SK-N-SH (cell line): ENCODE measurements at regions not wholly inside any gene's neighbourhood (a gene's known extent, or its start where the extent isn't known, plus 50 kb on each side); places are given as distances from the start of the nearest gene placed in this dataset.

Experiments used
- CTCF ChIA-PET: fragments of 300-600, 350-600 bp; formaldehyde crosslinking; extraction: SDS; loops from one replicate; lab custom pipeline; 2021; lab: Yijun Ruan, JAX
- POLR2A ChIA-PET: fragments of 350-600 bp; sonication (Branson Sonifier 250); formaldehyde crosslinking; extraction: SDS; loops from one replicate; lab custom pipeline; 2020; ENCODE audit warnings: antibody characterized with exemption, inconsistent platforms; lab: Yijun Ruan, JAX
- DNase-seq: peaks from one replicate; pipeline ENCODE4 v3.0.0; 2012
- H2AFZ ChIP-seq: fragments of 200-600 bp; sonication (generic); 2 replicates; pipeline ENCODE4 v1.8.1; 2016; ENCODE audit warnings: antibody characterized with exemption, mild to moderate bottlenecking, low read depth
- H3F3A ChIP-seq: fragments of 200-600 bp; sonication (generic); replicated peaks from 2 replicates; pipeline ENCODE3; 2016; ENCODE audit warnings: antibody characterized with exemption, mild to moderate bottlenecking; ENCODE audit not compliant: insufficient read depth
- H3K27ac ChIP-seq, 2 experiments: fragments of 200-500 bp in 1 of 2; fragments of 200-600 bp in 1 of 2; sonication (Bioruptor generic) in 1 of 2; sonication (generic), shearing (Covaris generic) in 1 of 2; 2 replicates each; pipeline versions ENCODE4 v1.5.1 to v1.6.1; 2014 to 2016; ENCODE audit warnings: low read depth in 2 of 2, inconsistent platforms in 1 of 2, low read length in 1 of 2, mild to moderate bottlenecking in 1 of 2, mixed read lengths in 1 of 2
- H3K27me3 ChIP-seq: fragments of 200-600 bp; sonication (generic), shearing (Covaris generic); 2 replicates; pipeline ENCODE4 v1.6.1; 2016; ENCODE audit warnings: mixed run types; ENCODE audit not compliant: insufficient read depth
- H3K36me3 ChIP-seq, 2 experiments: fragments of 200-500 bp in 1 of 2; fragments of 200-600 bp in 1 of 2; sonication (Bioruptor generic) in 1 of 2; sonication (generic) in 1 of 2; replicated peaks in 1 of 2; 2 replicates each; pipeline versions ENCODE3 to v1.5.1; 2014 to 2016; ENCODE audit warnings: low read length in 1 of 2, mild to moderate bottlenecking in 1 of 2; ENCODE audit not compliant: insufficient read depth in 2 of 2, control insufficient read depth in 1 of 2
- H3K4me1 ChIP-seq, 2 experiments: fragments of 200-500 bp in 1 of 2; fragments of 200-600 bp in 1 of 2; sonication (Bioruptor generic) in 1 of 2; sonication (generic), shearing (Covaris generic) in 1 of 2; 2 replicates each; pipeline versions ENCODE4 v1.5.1 to v1.6.1; 2014 to 2016; ENCODE audit warnings: low read depth in 1 of 2, low read length in 1 of 2, mixed run types in 1 of 2; ENCODE audit not compliant: insufficient read depth in 2 of 2, control insufficient read depth in 1 of 2
- H3K4me2 ChIP-seq: fragments of 200-600 bp; sonication (generic), shearing (Covaris generic); 2 replicates; pipeline ENCODE4 v1.6.1; 2017; ENCODE audit warnings: mixed run types
- H3K4me3 ChIP-seq, 2 experiments: fragments of 200-500 bp in 1 of 2; fragments of 200-600 bp in 1 of 2; sonication (Bioruptor generic) in 1 of 2; sonication (generic), shearing (Covaris generic) in 1 of 2; 2 replicates each; pipeline versions ENCODE4 v1.5.1 to v1.8.1; 2014 to 2016; ENCODE audit warnings: low read depth in 2 of 2, inconsistent platforms in 1 of 2, low read length in 1 of 2, mild to moderate bottlenecking in 1 of 2, mixed read lengths in 1 of 2, moderate library complexity in 1 of 2
- H3K79me2 ChIP-seq: fragments of 200-600 bp; sonication (generic); 2 replicates; pipeline ENCODE4 v1.8.1; 2017; ENCODE audit warnings: mild to moderate bottlenecking; ENCODE audit not compliant: insufficient read depth
- H3K9ac ChIP-seq: fragments of 200-600 bp; sonication (generic); 2 replicates; pipeline ENCODE4 v1.6.1; 2017; ENCODE audit warnings: mixed run types
- H3K9me2 ChIP-seq: fragments of 200-600 bp; sonication (generic); 2 replicates; pipeline ENCODE4 v1.6.1; 2017; ENCODE audit warnings: mixed run types
- H3K9me3 ChIP-seq: fragments of 200-600 bp; sonication (generic); 2 replicates; pipeline ENCODE4 v1.6.1; 2017; ENCODE audit warnings: mixed run types, mild to moderate bottlenecking, moderate library complexity
- H4K20me1 ChIP-seq: fragments of 200-600 bp; sonication (generic); 2 replicates; pipeline ENCODE4 v1.6.1; 2017; ENCODE audit warnings: mild to moderate bottlenecking, mixed run types; ENCODE audit not compliant: insufficient read depth
- FOSL2 ChIP-seq: IDR thresholded peaks from 2 replicates; pipeline ENCODE4 v1.4.0; 2012; ENCODE audit warnings: low read depth, mild to moderate bottlenecking, moderate library complexity, borderline replicate concordance
- JUND ChIP-seq: IDR thresholded peaks from 2 replicates; pipeline ENCODE4 v1.4.0; 2012
- MEF2A ChIP-seq: IDR thresholded peaks from 2 replicates; pipeline ENCODE4 v1.4.0; 2012; ENCODE audit warnings: low read depth, borderline replicate concordance
- NFIC ChIP-seq: IDR thresholded peaks from 2 replicates; pipeline ENCODE4 v1.4.0; 2012; ENCODE audit warnings: borderline replicate concordance
- POLR2AphosphoS5 ChIP-seq: IDR thresholded peaks from 2 replicates; pipeline ENCODE4 v1.6.1; 2012; ENCODE audit warnings: low read depth, low read length
- RAD21 ChIP-seq: IDR thresholded peaks from 2 replicates; pipeline ENCODE4 v1.6.1; 2012; ENCODE audit warnings: mild to moderate bottlenecking, low read length
- RCOR1 ChIP-seq: fragments of 150-350 bp; IDR thresholded peaks from 2 replicates; pipeline ENCODE4 v1.6.1; 2017; ENCODE audit warnings: antibody characterized with exemption, low read length
- SIN3A ChIP-seq: IDR thresholded peaks from 2 replicates; pipeline ENCODE4 v1.6.1; 2012; ENCODE audit warnings: low read depth, mild to moderate bottlenecking, low read length, moderate library complexity, borderline replicate concordance
- TCF12 ChIP-seq: IDR thresholded peaks from 2 replicates; pipeline ENCODE4 v1.4.0; 2012
- TEAD4 ChIP-seq: IDR thresholded peaks from 2 replicates; pipeline ENCODE4 v1.4.0; 2012; ENCODE audit warnings: mild to moderate bottlenecking, borderline replicate concordance; ENCODE audit not compliant: insufficient read depth
- WGBS: methylation state at CpG from one replicate; pipeline ENCODE4 v1.1.6; 2017; ENCODE audit warnings: low lambda C conversion rate; 5-methylcytosine and 5-hydroxymethylcytosine counted together
- TF ChIP-seq, protein P1 (sequence below): IDR thresholded peaks from 2 replicates; pipeline ENCODE4; 2012
- TF ChIP-seq, protein P2 (sequence below): IDR thresholded peaks from 2 replicates; pipeline ENCODE4 v1.6.1; 2012; ENCODE audit warnings: mild to moderate bottlenecking, low read depth, low read length, moderate library complexity

DNA sequence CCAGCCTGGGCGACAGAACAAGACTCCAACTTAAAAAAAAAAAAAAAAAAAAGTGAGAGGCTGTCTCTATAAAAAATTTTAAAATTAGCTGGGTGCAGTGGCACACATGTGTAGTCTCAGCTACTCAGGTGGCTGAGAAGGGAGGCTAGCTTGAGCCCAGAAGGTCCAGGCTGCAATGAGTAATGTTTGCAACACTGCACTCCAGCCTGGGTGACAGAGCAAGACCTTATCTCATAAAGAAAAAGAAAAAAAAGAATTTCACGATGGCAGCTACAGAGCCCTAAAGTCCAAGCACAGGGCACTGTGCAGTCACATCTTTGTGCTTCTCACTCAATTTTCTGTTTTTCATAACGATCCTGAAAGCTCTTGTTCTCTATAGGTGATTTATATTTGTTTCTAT, 209.5 kb upstream of the KCTD7 start:
- Histone ChIP-seq H2AFZ (no peak overlapping the region), H3K27me3 (no peaks in the 10 kb centered on the region), H3K36me3 (no peaks in the 10 kb centered on the region), H3K4me1 (peaks cover 0 to 4% of the 10 kb centered on the region in 2 experiments; a peak in 1 of 4 replicates)
- POLR2A ChIA-PET: no interaction called here
- TF ChIP-seq, protein P1, sequence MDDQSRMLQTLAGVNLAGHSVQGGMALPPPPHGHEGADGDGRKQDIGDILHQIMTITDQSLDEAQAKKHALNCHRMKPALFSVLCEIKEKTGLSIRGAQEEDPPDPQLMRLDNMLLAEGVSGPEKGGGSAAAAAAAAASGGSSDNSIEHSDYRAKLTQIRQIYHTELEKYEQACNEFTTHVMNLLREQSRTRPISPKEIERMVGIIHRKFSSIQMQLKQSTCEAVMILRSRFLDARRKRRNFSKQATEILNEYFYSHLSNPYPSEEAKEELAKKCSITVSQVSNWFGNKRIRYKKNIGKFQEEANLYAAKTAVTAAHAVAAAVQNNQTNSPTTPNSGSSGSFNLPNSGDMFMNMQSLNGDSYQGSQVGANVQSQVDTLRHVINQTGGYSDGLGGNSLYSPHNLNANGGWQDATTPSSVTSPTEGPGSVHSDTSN: no peak
- TF ChIP-seq RCOR1: no peak
- TF ChIP-seq TEAD4: no peak
- TF ChIP-seq POLR2AphosphoS5: no peak
- TF ChIP-seq MEF2A: no peak
- no peak for TF ChIP-seq TCF12
- TF ChIP-seq FOSL2: no peak
- TF ChIP-seq, all 33 proteins: peak for 0
- Histone ChIP-seq H3K79me2 (no peaks in the 10 kb centered on the region), H3F3A (no peaks in the 10 kb centered on the region), H4K20me1 (no peaks in the 10 kb centered on the region), H3K9ac (no peak overlapping the region), H3K27ac (no peak overlapping the region), H3K9me3 (no peaks in the 10 kb centered on the region), H3K4me2 (no peak overlapping the region), H3K4me3 (no peak overlapping the region), H3K9me2 (no peaks in the 10 kb centered on the region)
- CTCF ChIA-PET: interaction anchor here (1.1 kb wide), 1 partner anchor 159 kb away, joined by 3 read pairs; no protein-coding TSS in a partner anchor
- no peak for DNase-seq
- 81% methylated on average over 3 of the region's 3 CpGs for WGBS

DNA sequence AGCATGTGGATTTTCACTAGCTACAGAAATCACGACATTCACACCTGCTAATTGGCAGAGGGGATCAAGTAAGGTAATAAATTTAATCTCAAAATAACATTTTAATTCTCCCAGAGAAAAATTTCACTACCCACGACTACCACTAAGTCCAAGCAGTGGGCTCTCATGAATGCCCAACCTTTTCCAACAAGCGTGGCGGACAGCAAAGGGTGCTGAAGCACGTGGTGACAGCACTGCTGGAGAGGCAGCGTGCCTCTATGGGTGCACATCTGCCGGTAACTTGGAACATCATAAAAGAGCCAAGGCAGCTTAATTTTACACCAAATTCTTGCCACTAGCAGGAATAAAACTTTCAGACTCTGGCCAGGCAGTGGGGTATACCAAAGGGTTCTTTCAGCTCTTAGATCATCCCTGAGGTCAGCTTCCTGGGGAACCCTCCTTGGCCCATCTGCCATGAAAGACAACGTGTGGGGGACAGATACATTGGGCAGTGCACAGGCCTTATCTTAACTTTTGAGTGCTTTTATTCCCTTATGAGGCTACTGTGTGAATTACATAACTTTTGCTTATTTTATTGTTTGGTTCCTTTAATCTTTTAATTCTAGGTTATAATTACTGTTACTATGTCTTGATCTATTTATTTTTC, 206.7 kb upstream of the KCTD7 start:
- WGBS: 89% methylated on average over 8 of the region's 8 CpGs
- Histone ChIP-seq H2AFZ (no peak overlapping the region), H3K9me3 (no peaks in the 10 kb centered on the region), H3K79me2 (no peaks in the 10 kb centered on the region), H3F3A (no peaks in the 10 kb centered on the region), H3K4me2 (no peak overlapping the region), H3K4me1 (no peaks in the 10 kb centered on the region), H3K9ac (no peak overlapping the region), H4K20me1 (no peaks in the 10 kb centered on the region), H3K9me2 (no peaks in the 10 kb centered on the region), H3K36me3 (no peaks in the 10 kb centered on the region), H3K27me3 (no peaks in the 10 kb centered on the region), H3K4me3 (no peak overlapping the region), H3K27ac (no peak overlapping the region)
- no peak for TF ChIP-seq SIN3A
- TF ChIP-seq, protein P2, sequence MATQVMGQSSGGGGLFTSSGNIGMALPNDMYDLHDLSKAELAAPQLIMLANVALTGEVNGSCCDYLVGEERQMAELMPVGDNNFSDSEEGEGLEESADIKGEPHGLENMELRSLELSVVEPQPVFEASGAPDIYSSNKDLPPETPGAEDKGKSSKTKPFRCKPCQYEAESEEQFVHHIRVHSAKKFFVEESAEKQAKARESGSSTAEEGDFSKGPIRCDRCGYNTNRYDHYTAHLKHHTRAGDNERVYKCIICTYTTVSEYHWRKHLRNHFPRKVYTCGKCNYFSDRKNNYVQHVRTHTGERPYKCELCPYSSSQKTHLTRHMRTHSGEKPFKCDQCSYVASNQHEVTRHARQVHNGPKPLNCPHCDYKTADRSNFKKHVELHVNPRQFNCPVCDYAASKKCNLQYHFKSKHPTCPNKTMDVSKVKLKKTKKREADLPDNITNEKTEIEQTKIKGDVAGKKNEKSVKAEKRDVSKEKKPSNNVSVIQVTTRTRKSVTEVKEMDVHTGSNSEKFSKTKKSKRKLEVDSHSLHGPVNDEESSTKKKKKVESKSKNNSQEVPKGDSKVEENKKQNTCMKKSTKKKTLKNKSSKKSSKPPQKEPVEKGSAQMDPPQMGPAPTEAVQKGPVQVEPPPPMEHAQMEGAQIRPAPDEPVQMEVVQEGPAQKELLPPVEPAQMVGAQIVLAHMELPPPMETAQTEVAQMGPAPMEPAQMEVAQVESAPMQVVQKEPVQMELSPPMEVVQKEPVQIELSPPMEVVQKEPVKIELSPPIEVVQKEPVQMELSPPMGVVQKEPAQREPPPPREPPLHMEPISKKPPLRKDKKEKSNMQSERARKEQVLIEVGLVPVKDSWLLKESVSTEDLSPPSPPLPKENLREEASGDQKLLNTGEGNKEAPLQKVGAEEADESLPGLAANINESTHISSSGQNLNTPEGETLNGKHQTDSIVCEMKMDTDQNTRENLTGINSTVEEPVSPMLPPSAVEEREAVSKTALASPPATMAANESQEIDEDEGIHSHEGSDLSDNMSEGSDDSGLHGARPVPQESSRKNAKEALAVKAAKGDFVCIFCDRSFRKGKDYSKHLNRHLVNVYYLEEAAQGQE: peak; percentile 73
- TF ChIP-seq NFIC: no peak
- TF ChIP-seq JUND: no peak
- no peak for TF ChIP-seq RAD21
- ChIA-PET CTCF (interaction anchor here (1.2 to 1.9 kb wide), 2 partner anchors 9 to 281 kb away, joined by 3 to 4 read pairs; no protein-coding TSS in a partner anchor), POLR2A (interaction anchor here (1.0 kb wide), 1 partner anchor 217 kb away, joined by 7 read pairs; the partner anchor contains the start of gene TPST1)
- no peak for DNase-seq
